PC-3 (cell line): ENCODE measurements at regions not wholly inside any gene's neighbourhood (a gene's known extent, or its start where the extent isn't known, plus 50 kb on each side); places are given as distances from the start of the nearest gene placed in this dataset.

ENCODE experiments used
- CTCF ChIP-seq: fragments of 300-600 bp; sonication (generic); conservative IDR thresholded peaks from 2 replicates; pipeline ENCODE4 v1.5.1; 2017; ENCODE audit warnings: antibody characterized with exemption, low read depth, mild to moderate bottlenecking, low read length
- EZH2 ChIP-seq: fragments of 300-600 bp; sonication (generic); IDR thresholded peaks from one replicate; pipeline ENCODE4 v1.6.1; 2017; ENCODE audit warnings: antibody characterized with exemption, mild to moderate bottlenecking, low read length; ENCODE audit not compliant: unreplicated experiment
- EZH2phosphoT487 ChIP-seq: fragments of 300-600 bp; sonication (generic); IDR thresholded peaks from 2 replicates; pipeline ENCODE4 v1.6.1; 2018; ENCODE audit warnings: mild to moderate bottlenecking, antibody characterized with exemption, low read length, borderline replicate concordance

- TF ChIP-seq CTCF (no peak), EZH2 (no peak), EZH2phosphoT487 (no peak)
These were observed 149.7 kb upstream of the MSX1 start for GRCh38 chr4:4709736-4710135.
